ENCODE measurements at regions not wholly inside any gene's neighbourhood (a gene's known extent, or its start where the extent isn't known, plus 50 kb on each side); places are given as distances from the start of the nearest gene placed in this dataset.

GRCh38 chr12:24480766-24481449 lies 468.0 kb downstream of the BCAT1 start:
- no peak for DNase-seq (ENCODE audit: low read depth in 1 of 2, low spot score in 1 of 2)

- DNase-seq (ENCODE audit: low read depth in 1 of 2, low spot score in 1 of 2), result no peak
These were observed 469.8 kb downstream of the BCAT1 start for GRCh38 chr12:24479131-24479530.

GRCh38 chr12:24478254-24478653 lies 470.6 kb downstream of the BCAT1 start:
- no peak for DNase-seq (ENCODE audit: low read depth in 1 of 2, low spot score in 1 of 2)

GRCh38 chr12:24476310-24476709 lies 472.6 kb downstream of the BCAT1 start:
- DNase-seq (ENCODE audit: low read depth in 1 of 2, low spot score in 1 of 2), result no peak

- DNase-seq (ENCODE audit: low read depth in 1 of 2, low spot score in 1 of 2), result no peak
These were observed 473.6 kb downstream of the BCAT1 start for GRCh38 chr12:24475337-24475736.

- DNase-seq (ENCODE audit: low read depth in 1 of 2, low spot score in 1 of 2), result no peak
These were observed 475.8 kb downstream of the BCAT1 start for GRCh38 chr12:24473097-24473496.

- no peak for DNase-seq (ENCODE audit: low read depth in 1 of 2, low spot score in 1 of 2)
These were observed 478.9 kb downstream of the BCAT1 start for GRCh38 chr12:24470050-24470449.

GRCh38 chr12:24469089-24469488 lies 479.8 kb downstream of the BCAT1 start:
- DNase-seq (ENCODE audit: low read depth in 1 of 2, low spot score in 1 of 2), result no peak

- no peak for DNase-seq (ENCODE audit: low read depth in 1 of 2, low spot score in 1 of 2)
These were observed 481.7 kb downstream of the BCAT1 start for GRCh38 chr12:24467226-24467625.

GRCh38 chr12:24463375-24463774 lies 485.5 kb downstream of the BCAT1 start:
- DNase-seq (ENCODE audit: low read depth in 1 of 2, low spot score in 1 of 2), result no peak

GRCh38 chr12:24462946-24463345 lies 486.0 kb downstream of the BCAT1 start:
- DNase-seq (ENCODE audit: low read depth in 1 of 2, low spot score in 1 of 2), result no peak

GRCh38 chr12:24460506-24460905 lies 488.4 kb downstream of the BCAT1 start:
- DNase-seq (ENCODE audit: low read depth in 1 of 2, low spot score in 1 of 2), result no peak

- no peak for DNase-seq (ENCODE audit: low read depth in 1 of 2, low spot score in 1 of 2)
These were observed 488.8 kb downstream of the BCAT1 start for GRCh38 chr12:24460099-24460498.

GRCh38 chr12:24455811-24456210 lies 493.1 kb downstream of the BCAT1 start:
- DNase-seq (ENCODE audit: low read depth in 1 of 2, low spot score in 1 of 2), result no peak

GRCh38 chr12:24447678-24448077 lies 498.2 kb upstream of the SOX5 start:
- no peak for DNase-seq (ENCODE audit: low read depth in 1 of 2, low spot score in 1 of 2)

- DNase-seq (ENCODE audit: low read depth in 1 of 2, low spot score in 1 of 2), result no peak
These were observed 496.8 kb upstream of the SOX5 start for GRCh38 chr12:24446287-24446686.

GRCh38 chr12:24444634-24445033 lies 495.2 kb upstream of the SOX5 start:
- DNase-seq (ENCODE audit: low read depth in 1 of 2, low spot score in 1 of 2), result no peak

- no peak for DNase-seq (ENCODE audit: low read depth in 1 of 2, low spot score in 1 of 2)
These were observed 492.0 kb upstream of the SOX5 start for GRCh38 chr12:24441458-24441857.

GRCh38 chr12:24436667-24437066 lies 487.2 kb upstream of the SOX5 start:
- no peak for DNase-seq (ENCODE audit: low read depth in 1 of 2, low spot score in 1 of 2)

- no peak for DNase-seq (ENCODE audit: low read depth in 1 of 2, low spot score in 1 of 2)
These were observed 482.4 kb upstream of the SOX5 start for GRCh38 chr12:24431872-24432271.

- DNase-seq (ENCODE audit: low read depth in 1 of 2, low spot score in 1 of 2), result no peak
These were observed 478.3 kb upstream of the SOX5 start for GRCh38 chr12:24427776-24428175.

- no peak for DNase-seq (ENCODE audit: low read depth in 1 of 2, low spot score in 1 of 2)
These were observed 476.1 kb upstream of the SOX5 start for GRCh38 chr12:24425601-24425970.

- DNase-seq (ENCODE audit: low read depth in 1 of 2, low spot score in 1 of 2), result no peak
These were observed 475.6 kb upstream of the SOX5 start for GRCh38 chr12:24424889-24425600.

Measured in stimulated activated CD4-positive, alpha-beta T cell treated with anti-CD3 and anti-CD28 coated beads, Interleukin-15, amount 100 ng/mL, for 1 hour (primary cell).